GM13977 (cell line): ENCODE measurements at regions not wholly inside any gene's neighbourhood (a gene's known extent, or its start where the extent isn't known, plus 50 kb on each side); places are given as distances from the start of the nearest gene placed in this dataset.

ENCODE experiments used
- DNase-seq: peaks from one replicate; pipeline ENCODE4 v3.0.0; 2012; ENCODE audit warnings: low spot score
- in situ Hi-C: fragments of 300-500 bp; cut with MboI; formaldehyde crosslinking; loops from one replicate; pipeline ENCODE4 v1.12.0; 2022; ENCODE audit warnings: low sequenced_read_pairs, low pct_unique_long_range_greater_than_20kb, mixed read lengths, inconsistent platforms; ENCODE audit not compliant: unreplicated experiment
- TF ChIP-seq, protein P1 (sequence below): IDR thresholded peaks from 2 replicates; pipeline ENCODE4 v1.5.1; 2012; ENCODE audit warnings: mild to moderate bottlenecking, control low read depth; ENCODE audit not compliant: insufficient read depth; ENCODE audit errors: extremely low read depth, missing control alignments

DNA sequence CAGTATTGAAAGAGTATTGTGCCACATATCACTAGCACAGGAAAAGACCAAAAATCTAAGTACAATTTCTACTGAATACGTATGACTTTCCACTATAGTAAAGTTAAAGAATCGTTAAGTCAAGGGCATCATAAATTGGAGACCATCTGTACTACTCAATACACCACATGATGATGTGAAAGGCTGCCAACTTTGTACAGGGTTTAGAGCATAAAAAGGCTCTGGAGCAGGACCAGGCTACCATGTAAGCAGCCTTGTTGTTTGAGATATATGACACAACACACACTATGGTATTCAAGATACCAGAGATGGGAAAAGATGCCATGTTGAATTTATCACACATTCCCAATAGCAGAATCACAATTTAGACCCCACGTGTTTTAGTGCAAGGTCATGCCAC lies 294.9 kb upstream of the TRPC5 start:
- TF ChIP-seq, protein P1, sequence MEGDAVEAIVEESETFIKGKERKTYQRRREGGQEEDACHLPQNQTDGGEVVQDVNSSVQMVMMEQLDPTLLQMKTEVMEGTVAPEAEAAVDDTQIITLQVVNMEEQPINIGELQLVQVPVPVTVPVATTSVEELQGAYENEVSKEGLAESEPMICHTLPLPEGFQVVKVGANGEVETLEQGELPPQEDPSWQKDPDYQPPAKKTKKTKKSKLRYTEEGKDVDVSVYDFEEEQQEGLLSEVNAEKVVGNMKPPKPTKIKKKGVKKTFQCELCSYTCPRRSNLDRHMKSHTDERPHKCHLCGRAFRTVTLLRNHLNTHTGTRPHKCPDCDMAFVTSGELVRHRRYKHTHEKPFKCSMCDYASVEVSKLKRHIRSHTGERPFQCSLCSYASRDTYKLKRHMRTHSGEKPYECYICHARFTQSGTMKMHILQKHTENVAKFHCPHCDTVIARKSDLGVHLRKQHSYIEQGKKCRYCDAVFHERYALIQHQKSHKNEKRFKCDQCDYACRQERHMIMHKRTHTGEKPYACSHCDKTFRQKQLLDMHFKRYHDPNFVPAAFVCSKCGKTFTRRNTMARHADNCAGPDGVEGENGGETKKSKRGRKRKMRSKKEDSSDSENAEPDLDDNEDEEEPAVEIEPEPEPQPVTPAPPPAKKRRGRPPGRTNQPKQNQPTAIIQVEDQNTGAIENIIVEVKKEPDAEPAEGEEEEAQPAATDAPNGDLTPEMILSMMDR, result no peak
- in situ Hi-C loops, result no loop called here
- DNase-seq, result no peak

DNA sequence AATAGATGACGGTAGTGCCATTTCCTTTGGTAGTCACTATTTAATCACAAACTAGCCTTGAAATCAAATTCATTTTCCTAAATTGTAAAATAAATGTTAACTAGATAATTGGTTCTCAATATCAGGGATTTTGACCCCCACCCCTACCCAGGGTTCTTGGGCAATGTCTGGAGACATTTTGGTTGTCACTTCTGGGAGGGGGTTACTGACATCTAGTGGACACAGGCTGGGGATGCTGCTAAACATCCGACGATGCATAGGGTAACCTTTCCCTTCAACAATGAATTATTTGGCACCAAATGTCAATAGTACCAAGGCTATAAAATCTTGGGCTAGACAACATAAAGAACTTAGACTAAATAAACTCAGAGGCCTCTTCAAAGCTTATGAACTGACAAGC lies 285.8 kb upstream of the TRPC5 start:
- TF ChIP-seq, protein P1, result peak; percentile 23
- DNase-seq, result no peak
- in situ Hi-C loops, result no loop called here

DNA sequence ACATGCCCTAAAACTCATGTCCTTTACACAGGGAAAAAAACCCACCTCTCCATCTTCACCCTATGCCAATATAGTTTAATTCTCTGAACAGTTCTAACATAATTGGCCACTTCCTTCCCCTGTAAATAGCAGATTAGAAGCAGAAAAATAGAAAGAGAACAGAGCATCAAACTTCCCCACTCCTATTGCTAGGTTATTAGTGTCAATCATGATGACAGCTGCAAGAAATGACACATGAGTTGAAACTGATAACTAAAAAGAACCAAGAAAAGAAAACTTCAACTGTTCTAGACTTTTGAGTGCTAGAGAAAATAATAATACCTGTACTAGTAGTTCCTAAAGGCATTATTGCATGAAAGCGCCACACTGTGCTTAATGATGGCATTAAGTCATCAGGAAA lies 284.5 kb upstream of the TRPC5 start:
- in situ Hi-C loops, result no loop called here
- no peak for DNase-seq

DNA sequence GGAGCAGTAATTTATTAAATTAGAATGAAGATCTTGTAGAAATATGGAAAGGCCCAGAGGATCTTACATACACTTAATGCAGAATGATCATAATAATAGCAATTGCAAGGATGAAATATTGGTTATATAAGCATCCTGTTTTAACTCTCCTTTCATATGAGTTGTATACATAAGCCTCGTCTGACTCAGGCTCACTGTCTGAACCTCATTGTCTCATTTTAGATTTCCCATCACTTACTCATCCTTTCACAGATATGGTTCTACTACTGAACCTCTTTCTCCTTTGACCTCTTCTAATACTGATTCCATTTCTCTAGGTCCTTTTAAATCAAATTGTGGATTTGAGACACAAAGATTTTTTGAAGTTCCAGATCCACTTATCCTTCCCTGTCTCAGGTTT lies 277.3 kb upstream of the TRPC5 start:
- TF ChIP-seq, protein P1, result no peak
- in situ Hi-C loops, result no loop called here
- no peak for DNase-seq

More for the DNA sequence above, 284.5 kb upstream of the TRPC5 start:
- TF ChIP-seq, protein P1, result no peak

DNA sequence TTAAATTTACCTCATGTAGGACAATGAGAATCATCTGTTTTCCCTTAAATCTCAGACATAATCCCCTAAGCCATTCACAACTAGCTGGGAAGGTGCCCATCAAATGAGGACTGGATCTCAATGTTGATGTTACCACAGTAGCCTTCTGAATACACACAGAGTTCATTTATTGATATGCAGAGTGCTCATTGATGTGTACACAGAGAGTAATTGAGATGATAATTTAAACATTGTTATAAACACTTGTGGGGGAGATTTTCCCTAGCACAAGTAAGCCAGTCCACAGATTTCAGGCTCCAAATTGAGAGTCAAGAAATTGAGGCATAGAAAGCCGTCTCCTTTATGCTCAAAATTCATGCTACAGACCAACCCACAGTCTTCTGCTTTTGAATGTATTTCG lies 273.4 kb upstream of the TRPC5 start:
- DNase-seq, result no peak
- TF ChIP-seq, protein P1, result no peak
- in situ Hi-C loops, result no loop called here

DNA sequence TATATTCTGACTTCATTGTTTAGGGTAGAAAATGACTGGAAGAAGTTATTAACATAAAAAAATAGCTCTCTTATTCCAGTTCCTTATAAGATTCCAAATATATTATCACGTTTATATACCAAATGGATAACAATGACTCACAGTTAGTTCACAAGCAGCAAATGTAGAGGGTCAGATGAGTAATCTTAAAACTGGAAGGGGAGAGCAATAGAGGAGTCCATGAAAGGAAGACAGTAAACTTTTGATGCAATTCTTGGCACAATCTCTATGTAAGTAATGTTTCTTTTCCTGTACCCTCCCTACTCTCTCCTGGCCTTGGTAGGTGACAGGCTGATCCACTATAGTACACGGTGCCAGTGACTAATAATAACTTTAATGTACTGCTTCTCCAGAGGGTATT lies 259.0 kb upstream of the TRPC5 start:
- in situ Hi-C loops, result no loop called here
- DNase-seq, result no peak
- TF ChIP-seq, protein P1, result no peak

DNA sequence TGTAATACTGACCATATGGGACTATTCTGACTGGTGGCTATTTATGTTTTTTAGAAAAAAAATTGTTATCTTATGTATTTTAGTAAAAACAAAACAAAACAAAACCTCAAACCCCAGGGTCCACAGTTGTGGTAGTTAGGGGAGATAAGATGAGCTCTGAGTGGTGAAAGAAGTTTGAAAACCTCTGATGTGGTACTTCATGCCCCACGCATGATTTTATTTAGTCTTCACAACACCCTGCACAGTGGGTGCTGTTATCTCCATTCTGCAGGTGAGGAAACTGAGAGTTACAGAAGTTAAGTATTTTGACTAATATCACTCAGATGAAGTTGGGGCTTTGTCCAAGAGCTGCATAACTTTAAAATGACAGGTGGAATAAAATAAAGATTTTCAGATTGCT lies 230.6 kb upstream of the TRPC5 start:
- TF ChIP-seq, protein P1, result no peak
- DNase-seq, result no peak
- in situ Hi-C loops, result no loop called here
